ENCODE measurements at regions not wholly inside any gene's neighbourhood (a gene's known extent, or its start where the extent isn't known, plus 50 kb on each side); places are given as distances from the start of the nearest gene placed in this dataset.

DNA sequence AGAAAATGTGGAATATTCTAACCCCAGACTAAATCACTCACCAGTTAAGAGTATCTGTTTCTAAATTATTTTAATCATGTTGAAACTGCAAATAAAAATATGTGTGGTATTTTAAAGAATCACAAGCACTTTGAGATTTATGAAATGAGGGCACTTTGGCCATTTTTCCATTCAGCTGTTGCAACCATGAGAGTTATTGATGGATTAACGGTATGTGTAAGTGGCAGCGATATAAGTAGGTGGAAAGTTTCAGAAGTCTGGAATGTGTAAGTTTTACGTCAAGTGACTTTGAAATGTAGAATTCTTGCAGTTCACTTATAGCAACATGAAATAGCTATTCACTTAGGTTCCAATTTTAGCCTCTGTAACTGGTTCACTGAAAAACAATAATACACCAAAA lies 905.1 kb upstream of the SLIT2 start:
- DNase-seq (ENCODE audit: low read depth, low spot score): no peak

DNA sequence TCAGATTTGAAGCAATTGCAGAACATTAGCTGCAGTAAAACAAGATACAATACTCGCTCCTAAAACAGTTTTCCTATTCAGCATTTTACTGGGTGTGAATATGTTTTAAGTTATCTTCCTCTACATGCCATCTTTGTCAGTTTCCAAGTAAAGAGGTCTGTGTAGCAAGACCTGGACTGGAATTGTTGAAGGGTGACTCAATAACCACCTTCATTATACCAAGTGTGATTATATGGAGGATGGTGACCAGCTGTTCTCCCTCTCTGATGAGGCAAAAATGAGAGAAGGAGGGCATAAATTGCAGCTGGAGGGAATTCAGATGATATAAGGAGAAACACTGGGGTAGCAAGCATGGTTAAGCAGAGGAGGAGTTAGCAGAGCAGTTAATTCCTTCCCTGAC lies 922.1 kb upstream of the SLIT2 start:
- DNase-seq (ENCODE audit: low read depth, low spot score): no peak

GRCh38 chr4:19329077-19329476 lies 922.6 kb upstream of the SLIT2 start:
- no peak for DNase-seq (ENCODE audit: low read depth, low spot score)

DNA sequence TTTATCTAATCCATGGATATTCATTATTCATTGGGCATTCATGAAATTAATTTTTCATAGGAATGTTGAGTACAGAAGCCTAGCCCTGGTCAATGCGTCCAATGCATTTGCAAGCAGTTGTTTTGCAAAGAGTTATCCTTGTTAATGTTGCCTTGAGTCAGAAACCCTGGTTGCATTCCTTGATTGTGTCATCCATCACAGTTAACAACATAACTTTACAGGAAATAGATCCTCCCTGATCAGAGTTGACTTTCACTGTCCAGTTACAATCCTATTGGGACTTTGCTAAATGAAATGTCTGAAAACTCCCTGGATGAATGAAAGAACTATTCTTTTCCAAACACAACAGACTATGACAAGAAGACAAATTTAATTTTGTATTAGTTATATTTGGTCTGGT lies 924.3 kb upstream of the SLIT2 start:
- no peak for DNase-seq (ENCODE audit: low read depth, low spot score)

- no peak for DNase-seq (ENCODE audit: low read depth, low spot score)
Observed at GRCh38 chr4:19324184-19324583, 927.5 kb upstream of the SLIT2 start.

GRCh38 chr4:19319607-19320006 lies 932.1 kb upstream of the SLIT2 start:
- peak; percentile 1 for DNase-seq (ENCODE audit: low read depth, low spot score)

DNA sequence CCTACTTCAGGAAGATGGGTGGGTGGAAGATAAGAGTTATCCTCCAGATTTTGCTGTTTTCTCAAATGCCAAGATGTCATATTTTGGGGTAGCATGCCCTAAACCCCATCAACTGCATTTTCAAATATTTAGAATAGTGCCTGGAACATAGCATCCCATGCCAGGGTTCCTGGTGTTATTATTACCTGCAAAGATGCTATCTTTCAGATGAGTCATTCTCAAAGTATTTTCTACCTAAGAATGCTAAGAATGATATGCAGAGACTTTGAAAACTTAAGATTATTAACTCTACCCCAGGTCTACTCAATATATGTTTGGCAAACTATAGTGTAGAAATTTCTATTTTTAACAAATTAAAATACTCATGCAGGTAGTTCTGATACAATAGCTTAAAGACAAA lies 934.3 kb upstream of the SLIT2 start:
- DNase-seq (ENCODE audit: low read depth, low spot score): no peak

- no peak for DNase-seq (ENCODE audit: low read depth, low spot score)
Observed at GRCh38 chr4:19314116-19314515, 937.6 kb upstream of the SLIT2 start.

DNA sequence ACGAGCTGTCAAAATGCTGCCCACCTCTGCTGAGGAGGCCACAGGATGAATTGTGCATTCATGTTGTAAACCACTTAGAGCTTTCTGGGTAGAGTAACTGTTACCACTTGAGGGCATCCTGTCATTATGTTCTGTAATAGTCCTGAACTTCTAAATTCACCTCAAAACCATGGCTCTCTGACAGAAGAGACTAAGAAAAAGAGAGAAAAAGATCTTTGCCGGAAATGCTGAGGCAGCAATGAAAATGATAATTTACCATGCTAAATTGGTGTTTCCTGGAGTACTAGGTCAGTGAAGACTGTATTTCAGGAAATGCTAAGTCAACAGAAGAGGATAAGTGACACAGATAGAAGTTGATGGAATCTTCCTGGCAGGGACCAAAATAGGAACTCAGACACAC lies 942.3 kb upstream of the SLIT2 start:
- DNase-seq (ENCODE audit: low read depth, low spot score): no peak

GRCh38 chr4:19304028-19304427 lies 947.7 kb upstream of the SLIT2 start:
- no peak for DNase-seq (ENCODE audit: low read depth, low spot score)

- DNase-seq (ENCODE audit: low read depth, low spot score): no peak
Observed at GRCh38 chr4:19301527-19301926, 950.2 kb upstream of the SLIT2 start.

GRCh38 chr4:19300213-19300612 lies 951.5 kb upstream of the SLIT2 start:
- no peak for DNase-seq (ENCODE audit: low read depth, low spot score)

- no peak for DNase-seq (ENCODE audit: low read depth, low spot score)
Observed at GRCh38 chr4:19298998-19299397, 952.7 kb upstream of the SLIT2 start.

- no peak for DNase-seq (ENCODE audit: low read depth, low spot score)
Observed at GRCh38 chr4:19293781-19294180, 957.9 kb upstream of the SLIT2 start.

DNA sequence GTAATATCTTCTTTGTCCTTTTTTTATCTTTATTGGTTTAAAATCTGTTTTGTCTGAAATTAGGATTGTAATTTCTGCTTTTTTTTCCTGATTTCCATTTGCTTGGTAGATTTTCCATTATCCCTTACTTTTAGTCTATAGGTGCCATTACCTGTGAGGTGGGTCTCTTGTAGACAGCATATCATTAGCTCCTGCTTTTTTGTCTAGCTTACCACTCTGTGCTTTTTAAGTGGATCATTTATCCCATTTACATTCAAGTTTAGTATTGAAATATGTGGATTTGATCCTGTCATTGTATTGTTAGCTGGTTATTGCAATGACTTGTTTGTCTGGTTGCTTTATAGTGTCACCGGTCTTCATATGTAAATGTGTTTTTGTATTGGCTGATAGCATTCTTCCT lies 958.6 kb upstream of the SLIT2 start:
- no peak for DNase-seq (ENCODE audit: low read depth, low spot score)

DNA sequence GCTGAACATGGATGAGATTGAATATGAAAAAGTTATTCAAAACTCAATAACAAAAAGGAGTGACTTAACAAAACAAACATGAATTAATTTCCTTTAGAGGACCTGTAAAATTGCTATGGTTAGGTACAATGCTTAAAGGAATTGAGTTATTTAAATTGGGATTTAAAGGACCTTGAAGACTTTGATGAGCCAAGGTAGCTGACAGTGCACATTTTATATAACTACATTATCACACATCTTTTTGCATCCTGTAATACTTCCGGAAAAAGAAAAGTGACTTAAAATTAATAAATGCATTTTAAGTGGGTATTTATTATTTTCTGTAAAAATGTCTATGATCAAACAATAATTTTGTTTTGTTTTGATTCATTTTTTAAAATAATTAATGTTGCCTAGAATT lies 964.8 kb upstream of the SLIT2 start:
- DNase-seq (ENCODE audit: low read depth, low spot score): no peak

DNA sequence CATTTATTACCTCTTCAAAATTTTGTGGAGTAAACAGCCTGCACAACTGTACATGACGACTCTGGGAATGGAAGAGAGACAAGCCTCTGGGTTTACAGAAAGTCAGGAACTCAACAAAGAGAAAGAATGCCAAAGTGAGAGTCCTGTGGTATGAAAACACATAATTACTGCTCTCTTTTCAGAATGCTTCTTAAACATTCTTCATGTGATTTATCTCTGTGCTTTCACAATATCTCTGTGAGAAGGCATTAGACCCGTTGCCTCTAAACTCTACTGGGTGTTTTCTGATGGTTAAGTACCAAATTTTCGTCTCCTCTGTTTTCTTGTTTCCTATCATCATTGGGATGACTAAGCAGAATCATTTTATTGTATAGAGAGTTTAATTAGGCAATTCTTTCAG lies 966.6 kb upstream of the SLIT2 start:
- no peak for DNase-seq (ENCODE audit: low read depth, low spot score)

GRCh38 chr4:19278665-19279064 lies 973.0 kb upstream of the SLIT2 start:
- DNase-seq (ENCODE audit: low read depth, low spot score): no peak

- peak; percentile 16 for DNase-seq (ENCODE audit: low read depth, low spot score)
Observed at GRCh38 chr4:19266566-19266965, 985.1 kb upstream of the SLIT2 start.

GRCh38 chr4:19262467-19262866 lies 989.2 kb upstream of the SLIT2 start:
- DNase-seq (ENCODE audit: low read depth, low spot score): no peak

DNA sequence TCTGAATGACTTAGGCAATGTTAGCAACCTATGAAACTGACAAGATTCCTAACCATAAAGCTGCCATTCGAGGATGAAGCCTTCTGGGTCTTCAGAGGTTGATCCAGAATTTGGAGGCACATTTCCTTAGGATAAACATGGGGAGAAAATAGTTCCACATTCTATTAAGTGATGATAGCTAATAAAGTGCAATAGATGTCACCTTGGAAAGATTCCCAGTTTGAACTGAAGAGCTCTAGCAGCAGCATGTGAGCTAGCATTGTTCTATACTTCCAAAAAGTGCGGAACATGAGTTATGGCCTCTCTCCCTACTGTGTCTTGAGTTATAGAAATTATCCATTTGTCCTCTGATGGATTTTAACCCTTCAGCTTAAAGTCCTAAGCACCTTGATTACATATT lies 991.4 kb upstream of the SLIT2 start:
- DNase-seq (ENCODE audit: low read depth, low spot score): no peak

GRCh38 chr4:19259920-19260319 lies 991.8 kb upstream of the SLIT2 start:
- DNase-seq (ENCODE audit: low read depth, low spot score): peak; percentile 15

- no peak for DNase-seq (ENCODE audit: low read depth, low spot score)
Observed at GRCh38 chr4:19256823-19257222, 994.9 kb upstream of the SLIT2 start.

DNA sequence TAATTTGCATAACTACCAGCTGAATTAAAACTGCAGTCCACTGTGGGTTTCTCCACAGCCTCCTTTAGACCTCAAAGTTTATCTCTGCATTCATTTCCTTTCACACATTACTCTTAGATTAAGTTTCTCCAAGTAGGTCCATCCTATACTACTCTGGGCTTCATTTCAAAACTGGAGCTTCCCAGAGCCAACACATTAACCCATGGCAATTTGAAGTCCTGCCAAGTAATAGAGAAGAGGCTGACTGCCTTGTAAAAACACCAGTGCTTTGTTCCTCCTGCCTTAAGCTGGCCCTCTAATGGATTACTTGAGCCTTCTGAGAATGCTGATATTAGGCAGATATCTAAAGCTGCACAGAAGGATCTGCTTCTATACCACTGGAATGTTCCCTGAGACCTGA lies 997.2 kb upstream of the SLIT2 start:
- no peak for DNase-seq (ENCODE audit: low read depth, low spot score)

- no peak for DNase-seq (ENCODE audit: low read depth, low spot score)
Observed at GRCh38 chr4:19248023-19248422, 1003.7 kb upstream of the SLIT2 start.
